GM12875 (cell line): ENCODE measurements at regions not wholly inside any gene's neighbourhood (a gene's known extent, or its start where the extent isn't known, plus 50 kb on each side); places are given as distances from the start of the nearest gene placed in this dataset.

Experiments used
- H3K4me3 ChIP-seq: one replicate; pipeline ENCODE4 v1.5.1; 2011; ENCODE audit warnings: low read depth, low read length, control low read depth
- TF ChIP-seq, protein P1 (sequence below): IDR thresholded peaks from 2 replicates; pipeline ENCODE4 v1.5.1; 2011; ENCODE audit warnings: low read depth, mild to moderate bottlenecking, control low read depth, inconsistent platforms, low read length, moderate library complexity, borderline replicate concordance; ENCODE audit not compliant: insufficient read depth

DNA sequence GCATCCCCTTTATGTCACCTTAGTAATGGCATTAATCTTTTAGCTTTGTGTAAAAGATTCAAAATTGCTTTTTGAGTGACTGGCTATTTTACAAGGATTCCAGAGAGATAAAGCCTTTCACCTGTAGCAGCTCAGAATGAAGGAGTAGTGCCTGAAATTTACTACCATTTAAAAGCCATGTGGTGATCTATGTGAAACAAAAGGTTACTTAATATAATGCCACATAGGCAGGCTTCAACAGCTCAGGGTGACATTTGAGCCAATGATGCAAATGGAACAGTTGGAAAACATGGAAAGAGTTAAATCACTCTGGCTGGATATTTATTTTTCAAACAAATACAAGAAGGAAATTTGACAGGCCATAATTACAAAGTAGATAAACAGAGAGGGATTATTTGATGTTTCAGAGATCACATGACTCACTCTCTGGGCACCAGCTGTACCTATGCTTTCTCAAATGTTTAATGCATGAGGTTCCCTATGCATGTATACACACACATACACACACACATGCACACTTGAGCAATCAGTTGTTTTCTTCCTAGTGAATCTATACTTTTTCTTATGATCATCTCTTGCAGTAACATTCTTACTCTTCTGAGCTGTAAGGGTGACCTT, 171.5 kb downstream of the ZMAT3 start:
- TF ChIP-seq, protein P1, sequence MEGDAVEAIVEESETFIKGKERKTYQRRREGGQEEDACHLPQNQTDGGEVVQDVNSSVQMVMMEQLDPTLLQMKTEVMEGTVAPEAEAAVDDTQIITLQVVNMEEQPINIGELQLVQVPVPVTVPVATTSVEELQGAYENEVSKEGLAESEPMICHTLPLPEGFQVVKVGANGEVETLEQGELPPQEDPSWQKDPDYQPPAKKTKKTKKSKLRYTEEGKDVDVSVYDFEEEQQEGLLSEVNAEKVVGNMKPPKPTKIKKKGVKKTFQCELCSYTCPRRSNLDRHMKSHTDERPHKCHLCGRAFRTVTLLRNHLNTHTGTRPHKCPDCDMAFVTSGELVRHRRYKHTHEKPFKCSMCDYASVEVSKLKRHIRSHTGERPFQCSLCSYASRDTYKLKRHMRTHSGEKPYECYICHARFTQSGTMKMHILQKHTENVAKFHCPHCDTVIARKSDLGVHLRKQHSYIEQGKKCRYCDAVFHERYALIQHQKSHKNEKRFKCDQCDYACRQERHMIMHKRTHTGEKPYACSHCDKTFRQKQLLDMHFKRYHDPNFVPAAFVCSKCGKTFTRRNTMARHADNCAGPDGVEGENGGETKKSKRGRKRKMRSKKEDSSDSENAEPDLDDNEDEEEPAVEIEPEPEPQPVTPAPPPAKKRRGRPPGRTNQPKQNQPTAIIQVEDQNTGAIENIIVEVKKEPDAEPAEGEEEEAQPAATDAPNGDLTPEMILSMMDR, result no peak
- no peak overlapping the region for H3K4me3 ChIP-seq

DNA sequence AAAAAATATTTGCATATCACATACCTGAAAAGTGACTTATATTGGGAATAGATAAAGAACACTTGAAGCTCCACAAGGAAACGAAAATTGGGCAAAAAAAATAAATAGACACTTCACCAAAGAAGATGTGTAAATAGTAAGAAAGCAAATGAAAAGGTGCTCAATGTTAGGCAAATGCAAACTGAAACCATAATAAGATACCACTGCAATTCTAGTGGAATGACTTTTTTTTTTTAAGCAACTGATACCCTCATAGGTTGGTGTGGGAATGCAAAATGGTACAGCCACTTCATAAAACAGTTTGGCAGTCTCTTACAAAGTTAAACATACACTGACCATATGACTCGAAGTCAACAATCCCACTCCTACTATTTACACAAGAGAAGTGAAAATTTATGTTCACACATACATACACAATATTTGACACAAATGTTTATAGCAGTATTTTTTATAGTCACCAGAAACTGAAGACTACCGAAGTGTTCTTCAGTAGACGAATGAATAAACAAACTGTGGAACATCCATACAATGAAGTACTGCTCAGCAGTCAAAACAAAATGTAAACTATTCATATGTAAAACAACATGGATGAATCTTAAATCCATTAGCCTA, 176.3 kb downstream of the ZMAT3 start:
- no peak overlapping the region for H3K4me3 ChIP-seq
- TF ChIP-seq, protein P1, result no peak
